Prostate gland (tissue), 2 donors: ENCODE measurements at regions not wholly inside any gene's neighbourhood (a gene's known extent, or its start where the extent isn't known, plus 50 kb on each side); places are given as distances from the start of the nearest gene placed in this dataset.
"Not testable (repeated sequence)": the region's sequence is repeated elsewhere in the genome, so short reads cannot be mapped to it uniquely, and the experiment has no call there.

ENCODE experiments used
- CTCF ChIP-seq, 4 experiments: fragments of 200-600 bp in 2 of 4; fragments of 450-650 bp in 2 of 4; sonication (generic) in 2 of 4; IDR thresholded peaks; 1 replicate in 3 of 4; 2 replicates in 1 of 4; pipeline ENCODE4 v1.5.1; 2016 to 2019; ENCODE audit warnings: antibody characterized with exemption in 4 of 4, mild to moderate bottlenecking in 2 of 4, moderate library complexity in 2 of 4
- POLR2A ChIP-seq: fragments of 450-650 bp; IDR thresholded peaks from one replicate; pipeline ENCODE4 v1.6.1; 2016; ENCODE audit warnings: antibody characterized with exemption, mild to moderate bottlenecking

- not testable (repeated sequence) for TF ChIP-seq CTCF (IDR thresholded peaks at IDR 0.05); POLR2A
These were observed 154.7 kb upstream of the FAM20C start for GRCh38 chr7:37656-38055.
